ENCODE measurements at regions not wholly inside any gene's neighbourhood (a gene's known extent, or its start where the extent isn't known, plus 50 kb on each side); places are given as distances from the start of the nearest gene placed in this dataset.

DNA sequence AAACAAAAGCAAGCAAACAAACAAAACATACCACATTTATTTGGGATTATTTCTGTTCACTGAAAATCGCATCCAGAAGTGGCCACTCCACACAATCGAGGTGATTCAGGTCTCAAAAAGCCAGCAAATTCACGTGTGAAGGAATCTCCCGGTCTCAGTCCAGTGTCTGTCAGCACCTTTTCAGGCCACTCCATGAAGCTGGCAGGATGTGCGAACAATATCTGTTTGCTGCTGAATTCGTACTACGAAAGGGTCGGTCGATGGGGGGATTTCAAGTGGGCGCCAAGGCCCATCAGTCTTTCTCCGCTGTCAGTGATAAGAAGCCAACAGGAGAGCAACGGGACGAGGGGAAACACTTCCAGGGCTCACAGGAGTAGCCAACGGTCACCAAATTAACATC lies 505.1 kb downstream of the IRX1 start:
- Mint-ChIP-seq H3K36me3 (ENCODE audit: low read depth) (no peaks in the 10 kb centered on the region), H3K9me3 (no peaks in the 10 kb centered on the region; the same call in 2 of the 3 replicates), H3K27me3 (ENCODE audit: insufficient read depth, low read depth, poor library complexity) (peaks cover 2% of the 10 kb centered on the region), H3K4me3 (no peak overlapping the region), H3K4me1 (peaks cover 8% of the 10 kb centered on the region; the same call in 2 of the 3 replicates), H3K27ac (peak overlapping the region; percentile 51; the same call in 1 of the 2 replicates)
- Histone ChIP-seq H3K36me3 (ENCODE audit: insufficient read depth) (no peaks in the 10 kb centered on the region), H3K27me3 (ENCODE audit: insufficient read depth) (no peaks in the 10 kb centered on the region), H3K4me2 (no peak overlapping the region), H3K4me1 (ENCODE audit: insufficient read depth) (no peaks in the 10 kb centered on the region; the same call in 1 of the 2 replicates), H3K79me2 (replicated peaks; ENCODE audit: insufficient read depth) (no peaks in the 10 kb centered on the region), H3K4me3 (no peak overlapping the region), H3K9me2 (ENCODE audit: insufficient read depth) (no peaks in the 10 kb centered on the region), H4K20me1 (replicated peaks; ENCODE audit: insufficient read depth) (no peaks in the 10 kb centered on the region), H3K27ac (ENCODE audit: low read depth) (no peak overlapping the region), H2AFZ (0 out of 2 replicates have a peak overlapping the region, but pooled peaks have one; percentile 24), H3F3A (replicated peaks; ENCODE audit: low read depth) (no peaks in the 10 kb centered on the region)
- DNase-seq (ENCODE audit: low spot score) (no peak), ATAC-seq (no peak)
- TF ChIP-seq, protein P1, sequence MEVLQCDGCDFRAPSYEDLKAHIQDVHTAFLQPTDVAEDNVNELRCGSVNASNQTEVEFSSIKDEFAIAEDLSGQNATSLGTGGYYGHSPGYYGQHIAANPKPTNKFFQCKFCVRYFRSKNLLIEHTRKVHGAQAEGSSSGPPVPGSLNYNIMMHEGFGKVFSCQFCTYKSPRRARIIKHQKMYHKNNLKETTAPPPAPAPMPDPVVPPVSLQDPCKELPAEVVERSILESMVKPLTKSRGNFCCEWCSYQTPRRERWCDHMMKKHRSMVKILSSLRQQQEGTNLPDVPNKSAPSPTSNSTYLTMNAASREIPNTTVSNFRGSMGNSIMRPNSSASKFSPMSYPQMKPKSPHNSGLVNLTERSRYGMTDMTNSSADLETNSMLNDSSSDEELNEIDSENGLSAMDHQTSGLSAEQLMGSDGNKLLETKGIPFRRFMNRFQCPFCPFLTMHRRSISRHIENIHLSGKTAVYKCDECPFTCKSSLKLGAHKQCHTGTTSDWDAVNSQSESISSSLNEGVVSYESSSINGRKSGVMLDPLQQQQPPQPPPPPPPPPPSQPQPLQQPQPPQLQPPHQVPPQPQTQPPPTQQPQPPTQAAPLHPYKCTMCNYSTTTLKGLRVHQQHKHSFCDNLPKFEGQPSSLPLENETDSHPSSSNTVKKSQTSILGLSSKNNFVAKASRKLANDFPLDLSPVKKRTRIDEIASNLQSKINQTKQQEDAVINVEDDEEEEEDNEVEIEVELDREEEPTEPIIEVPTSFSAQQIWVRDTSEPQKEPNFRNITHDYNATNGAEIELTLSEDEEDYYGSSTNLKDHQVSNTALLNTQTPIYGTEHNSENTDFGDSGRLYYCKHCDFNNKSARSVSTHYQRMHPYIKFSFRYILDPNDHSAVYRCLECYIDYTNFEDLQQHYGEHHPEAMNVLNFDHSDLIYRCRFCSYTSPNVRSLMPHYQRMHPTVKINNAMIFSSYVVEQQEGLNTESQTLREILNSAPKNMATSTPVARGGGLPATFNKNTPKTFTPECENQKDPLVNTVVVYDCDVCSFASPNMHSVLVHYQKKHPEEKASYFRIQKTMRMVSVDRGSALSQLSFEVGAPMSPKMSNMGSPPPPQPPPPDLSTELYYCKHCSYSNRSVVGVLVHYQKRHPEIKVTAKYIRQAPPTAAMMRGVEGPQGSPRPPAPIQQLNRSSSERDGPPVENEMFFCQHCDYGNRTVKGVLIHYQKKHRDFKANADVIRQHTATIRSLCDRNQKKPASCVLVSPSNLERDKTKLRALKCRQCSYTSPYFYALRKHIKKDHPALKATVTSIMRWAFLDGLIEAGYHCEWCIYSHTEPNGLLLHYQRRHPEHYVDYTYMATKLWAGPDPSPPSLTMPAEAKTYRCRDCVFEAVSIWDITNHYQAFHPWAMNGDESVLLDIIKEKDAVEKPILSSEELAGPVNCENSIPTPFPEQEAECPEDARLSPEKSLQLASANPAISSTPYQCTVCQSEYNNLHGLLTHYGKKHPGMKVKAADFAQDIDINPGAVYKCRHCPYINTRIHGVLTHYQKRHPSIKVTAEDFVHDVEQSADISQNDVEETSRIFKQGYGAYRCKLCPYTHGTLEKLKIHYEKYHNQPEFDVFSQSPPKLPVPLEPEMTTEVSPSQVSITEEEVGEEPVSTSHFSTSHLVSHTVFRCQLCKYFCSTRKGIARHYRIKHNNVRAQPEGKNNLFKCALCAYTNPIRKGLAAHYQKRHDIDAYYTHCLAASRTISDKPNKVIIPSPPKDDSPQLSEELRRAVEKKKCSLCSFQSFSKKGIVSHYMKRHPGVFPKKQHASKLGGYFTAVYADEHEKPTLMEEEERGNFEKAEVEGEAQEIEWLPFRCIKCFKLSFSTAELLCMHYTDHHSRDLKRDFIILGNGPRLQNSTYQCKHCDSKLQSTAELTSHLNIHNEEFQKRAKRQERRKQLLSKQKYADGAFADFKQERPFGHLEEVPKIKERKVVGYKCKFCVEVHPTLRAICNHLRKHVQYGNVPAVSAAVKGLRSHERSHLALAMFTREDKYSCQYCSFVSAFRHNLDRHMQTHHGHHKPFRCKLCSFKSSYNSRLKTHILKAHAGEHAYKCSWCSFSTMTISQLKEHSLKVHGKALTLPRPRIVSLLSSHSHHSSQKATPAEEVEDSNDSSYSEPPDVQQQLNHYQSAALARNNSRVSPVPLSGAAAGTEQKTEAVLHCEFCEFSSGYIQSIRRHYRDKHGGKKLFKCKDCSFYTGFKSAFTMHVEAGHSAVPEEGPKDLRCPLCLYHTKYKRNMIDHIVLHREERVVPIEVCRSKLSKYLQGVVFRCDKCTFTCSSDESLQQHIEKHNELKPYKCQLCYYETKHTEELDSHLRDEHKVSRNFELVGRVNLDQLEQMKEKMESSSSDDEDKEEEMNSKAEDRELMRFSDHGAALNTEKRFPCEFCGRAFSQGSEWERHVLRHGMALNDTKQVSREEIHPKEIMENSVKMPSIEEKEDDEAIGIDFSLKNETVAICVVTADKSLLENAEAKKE (CRISPR knock-in tag; IDR thresholded peaks at IDR 0.05), result no peak
- no peak for TF ChIP-seq STAT1 (IDR thresholded peaks at IDR 0.05; ENCODE audit: unreplicated experiment)
- no peak for TF ChIP-seq JUNB (IDR thresholded peaks at IDR 0.05; ENCODE audit: unreplicated experiment)
- no peak for TF ChIP-seq CREB1 (CRISPR knock-in tag; IDR thresholded peaks at IDR 0.05; ENCODE audit: low read depth)
- no peak for TF ChIP-seq NANOG (IDR thresholded peaks at IDR 0.05; ENCODE audit: borderline replicate concordance)
- TF ChIP-seq POLR2AphosphoS5 (IDR thresholded peaks at IDR 0.05; ENCODE audit: low read depth), result no peak
- TF ChIP-seq EZH2phosphoT487 (IDR thresholded peaks at IDR 0.05; ENCODE audit: unreplicated experiment), result no peak
- TF ChIP-seq, protein P2, sequence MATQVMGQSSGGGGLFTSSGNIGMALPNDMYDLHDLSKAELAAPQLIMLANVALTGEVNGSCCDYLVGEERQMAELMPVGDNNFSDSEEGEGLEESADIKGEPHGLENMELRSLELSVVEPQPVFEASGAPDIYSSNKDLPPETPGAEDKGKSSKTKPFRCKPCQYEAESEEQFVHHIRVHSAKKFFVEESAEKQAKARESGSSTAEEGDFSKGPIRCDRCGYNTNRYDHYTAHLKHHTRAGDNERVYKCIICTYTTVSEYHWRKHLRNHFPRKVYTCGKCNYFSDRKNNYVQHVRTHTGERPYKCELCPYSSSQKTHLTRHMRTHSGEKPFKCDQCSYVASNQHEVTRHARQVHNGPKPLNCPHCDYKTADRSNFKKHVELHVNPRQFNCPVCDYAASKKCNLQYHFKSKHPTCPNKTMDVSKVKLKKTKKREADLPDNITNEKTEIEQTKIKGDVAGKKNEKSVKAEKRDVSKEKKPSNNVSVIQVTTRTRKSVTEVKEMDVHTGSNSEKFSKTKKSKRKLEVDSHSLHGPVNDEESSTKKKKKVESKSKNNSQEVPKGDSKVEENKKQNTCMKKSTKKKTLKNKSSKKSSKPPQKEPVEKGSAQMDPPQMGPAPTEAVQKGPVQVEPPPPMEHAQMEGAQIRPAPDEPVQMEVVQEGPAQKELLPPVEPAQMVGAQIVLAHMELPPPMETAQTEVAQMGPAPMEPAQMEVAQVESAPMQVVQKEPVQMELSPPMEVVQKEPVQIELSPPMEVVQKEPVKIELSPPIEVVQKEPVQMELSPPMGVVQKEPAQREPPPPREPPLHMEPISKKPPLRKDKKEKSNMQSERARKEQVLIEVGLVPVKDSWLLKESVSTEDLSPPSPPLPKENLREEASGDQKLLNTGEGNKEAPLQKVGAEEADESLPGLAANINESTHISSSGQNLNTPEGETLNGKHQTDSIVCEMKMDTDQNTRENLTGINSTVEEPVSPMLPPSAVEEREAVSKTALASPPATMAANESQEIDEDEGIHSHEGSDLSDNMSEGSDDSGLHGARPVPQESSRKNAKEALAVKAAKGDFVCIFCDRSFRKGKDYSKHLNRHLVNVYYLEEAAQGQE (IDR thresholded peaks at IDR 0.05; ENCODE audit: unreplicated experiment), result no peak
- TF ChIP-seq EZH2 (IDR thresholded peaks at IDR 0.05; ENCODE audit: low read depth, unreplicated experiment), result no peak
- no peak for TF ChIP-seq ZNF114 (CRISPR knock-in tag; IDR thresholded peaks at IDR 0.05)
- TF ChIP-seq, protein P3, sequence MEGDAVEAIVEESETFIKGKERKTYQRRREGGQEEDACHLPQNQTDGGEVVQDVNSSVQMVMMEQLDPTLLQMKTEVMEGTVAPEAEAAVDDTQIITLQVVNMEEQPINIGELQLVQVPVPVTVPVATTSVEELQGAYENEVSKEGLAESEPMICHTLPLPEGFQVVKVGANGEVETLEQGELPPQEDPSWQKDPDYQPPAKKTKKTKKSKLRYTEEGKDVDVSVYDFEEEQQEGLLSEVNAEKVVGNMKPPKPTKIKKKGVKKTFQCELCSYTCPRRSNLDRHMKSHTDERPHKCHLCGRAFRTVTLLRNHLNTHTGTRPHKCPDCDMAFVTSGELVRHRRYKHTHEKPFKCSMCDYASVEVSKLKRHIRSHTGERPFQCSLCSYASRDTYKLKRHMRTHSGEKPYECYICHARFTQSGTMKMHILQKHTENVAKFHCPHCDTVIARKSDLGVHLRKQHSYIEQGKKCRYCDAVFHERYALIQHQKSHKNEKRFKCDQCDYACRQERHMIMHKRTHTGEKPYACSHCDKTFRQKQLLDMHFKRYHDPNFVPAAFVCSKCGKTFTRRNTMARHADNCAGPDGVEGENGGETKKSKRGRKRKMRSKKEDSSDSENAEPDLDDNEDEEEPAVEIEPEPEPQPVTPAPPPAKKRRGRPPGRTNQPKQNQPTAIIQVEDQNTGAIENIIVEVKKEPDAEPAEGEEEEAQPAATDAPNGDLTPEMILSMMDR (conservative IDR thresholded peaks at IDR 0.05; ENCODE audit: low read depth in 2 of 2), result no peak

All from GM23338 (cell line).